Suppressor macrophage (primary cell): ENCODE measurements at regions not wholly inside any gene's neighbourhood (a gene's known extent, or its start where the extent isn't known, plus 50 kb on each side); places are given as distances from the start of the nearest gene placed in this dataset.

Experiments used
- DNase-seq, 4 experiments: peaks; one replicate each; pipeline ENCODE4 v3.0.0-alpha.2; 2020 to 2022

- DNase-seq, result no peak
Measured at GRCh38 chr12:87150969-87151662, 878.1 kb downstream of the C12orf50 start.

- no peak for DNase-seq
Measured at GRCh38 chr12:87142342-87142741, 886.2 kb upstream of the MGAT4C start.

- DNase-seq, result no peak
Measured at GRCh38 chr12:87141091-87141490, 884.9 kb upstream of the MGAT4C start.

GRCh38 chr12:87140262-87140661 lies 884.1 kb upstream of the MGAT4C start:
- DNase-seq, result no peak

DNA sequence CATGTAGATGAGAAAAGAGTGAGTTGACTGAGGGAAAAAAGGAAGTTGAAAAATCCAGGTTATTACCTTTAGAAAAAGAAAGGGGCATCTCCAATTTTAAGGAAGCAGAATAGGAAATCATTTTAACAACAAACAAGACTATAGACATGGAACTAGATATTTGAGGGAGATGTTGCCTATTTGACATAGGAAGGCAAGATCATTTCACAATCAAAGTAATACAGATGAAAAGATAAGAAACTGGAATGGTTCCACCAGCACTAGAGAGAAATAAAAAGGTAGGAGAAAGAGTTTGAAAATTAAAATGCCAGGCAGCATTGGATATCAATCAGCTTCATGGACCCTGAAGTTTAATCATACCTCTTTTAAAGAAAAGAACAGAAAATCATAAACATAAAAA lies 881.0 kb upstream of the MGAT4C start:
- no peak for DNase-seq

DNA sequence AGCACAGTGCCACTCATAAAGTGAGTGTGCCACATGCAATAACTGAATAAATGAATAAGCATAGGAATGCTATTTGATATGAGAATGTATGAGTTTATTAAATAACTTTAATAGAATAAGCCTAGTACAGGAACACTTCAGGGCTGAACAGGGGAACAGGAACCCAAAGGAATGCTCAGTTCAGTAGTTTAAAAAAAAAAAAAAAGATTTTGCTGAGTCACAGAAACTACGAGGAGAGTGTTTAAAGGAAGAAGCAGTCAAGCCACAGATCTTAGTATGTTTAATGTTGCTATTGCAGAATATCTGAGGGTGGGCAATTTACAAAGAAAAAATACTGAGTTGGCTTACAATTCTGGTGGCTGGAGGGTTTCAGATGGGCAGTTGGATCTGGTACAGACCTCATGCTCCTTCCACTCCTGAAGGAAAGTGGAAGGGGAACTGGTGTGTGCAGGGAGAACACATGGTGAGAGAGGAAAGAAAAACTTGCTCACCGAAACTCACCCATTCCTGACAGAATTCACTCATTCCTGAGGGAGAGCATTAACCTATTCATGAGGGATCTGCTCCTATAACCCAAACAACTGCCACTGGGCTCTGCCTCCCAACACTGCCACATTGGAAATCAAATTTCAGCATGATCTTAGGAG lies 880.3 kb upstream of the MGAT4C start:
- DNase-seq, result no peak

- no peak for DNase-seq
Measured at GRCh38 chr12:87127272-87127671, 871.1 kb upstream of the MGAT4C start.

- DNase-seq, result no peak
Measured at GRCh38 chr12:87121896-87122295, 865.7 kb upstream of the MGAT4C start.

GRCh38 chr12:87120440-87120839 lies 864.2 kb upstream of the MGAT4C start:
- no peak for DNase-seq

- DNase-seq, result no peak
Measured at GRCh38 chr12:87119713-87120112, 863.5 kb upstream of the MGAT4C start.

- no peak for DNase-seq
Measured at GRCh38 chr12:87117526-87117925, 861.3 kb upstream of the MGAT4C start.

DNA sequence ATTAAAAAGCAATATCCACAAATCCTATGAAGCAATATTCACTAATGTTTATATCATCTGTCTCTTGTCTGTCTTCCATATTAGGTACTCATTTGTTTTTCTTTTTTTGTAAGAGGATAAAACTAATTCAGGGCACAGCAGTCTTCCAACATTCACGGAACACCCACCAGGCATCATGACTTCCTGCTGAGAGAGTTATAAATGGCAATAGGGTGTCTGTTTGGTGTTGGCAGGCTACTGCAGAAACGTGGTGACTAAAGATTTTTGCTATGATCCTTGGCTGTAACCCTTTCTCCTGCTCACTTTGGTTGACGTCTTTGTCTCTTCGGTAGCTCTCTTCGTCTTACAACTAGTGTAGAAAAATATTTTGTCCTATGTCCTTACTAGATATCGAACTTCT lies 860.6 kb upstream of the MGAT4C start:
- no peak for DNase-seq

DNA sequence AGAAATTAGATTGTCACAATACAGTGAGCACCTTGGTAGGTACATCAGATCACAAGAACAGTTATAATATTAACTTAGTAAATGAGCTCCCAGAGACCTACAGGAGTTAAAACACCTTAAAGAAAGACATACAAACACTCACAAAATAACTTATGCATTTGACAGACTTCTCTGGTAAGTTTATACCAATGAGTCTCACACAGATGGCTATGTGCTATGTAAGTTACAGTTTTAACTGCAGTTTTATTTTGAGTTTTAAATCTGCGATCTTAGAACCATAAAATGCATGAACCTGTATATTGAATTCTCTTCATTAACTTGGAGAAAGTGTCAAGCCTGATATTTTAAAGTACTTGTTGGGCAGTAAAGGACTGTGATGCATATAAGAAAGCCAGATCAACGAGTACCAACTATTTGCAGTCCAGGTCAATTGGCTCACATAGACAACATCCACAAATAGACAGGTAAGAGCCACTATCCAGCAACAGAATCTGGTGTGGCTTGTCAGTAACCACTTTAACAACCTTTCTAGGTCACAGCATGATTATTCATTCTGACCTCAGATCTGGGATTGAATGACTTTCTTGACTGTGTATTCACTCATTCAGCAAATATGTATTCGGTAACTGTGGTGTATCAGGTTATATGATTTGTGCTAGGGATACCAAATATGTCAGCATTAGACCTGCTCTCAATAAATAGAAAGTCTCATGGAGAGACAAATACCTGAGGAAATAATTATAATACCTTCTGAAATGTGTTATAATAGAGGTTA lies 856.6 kb upstream of the MGAT4C start:
- DNase-seq, result no peak

- no peak for DNase-seq
Measured at GRCh38 chr12:87107766-87108165, 851.6 kb upstream of the MGAT4C start.

DNA sequence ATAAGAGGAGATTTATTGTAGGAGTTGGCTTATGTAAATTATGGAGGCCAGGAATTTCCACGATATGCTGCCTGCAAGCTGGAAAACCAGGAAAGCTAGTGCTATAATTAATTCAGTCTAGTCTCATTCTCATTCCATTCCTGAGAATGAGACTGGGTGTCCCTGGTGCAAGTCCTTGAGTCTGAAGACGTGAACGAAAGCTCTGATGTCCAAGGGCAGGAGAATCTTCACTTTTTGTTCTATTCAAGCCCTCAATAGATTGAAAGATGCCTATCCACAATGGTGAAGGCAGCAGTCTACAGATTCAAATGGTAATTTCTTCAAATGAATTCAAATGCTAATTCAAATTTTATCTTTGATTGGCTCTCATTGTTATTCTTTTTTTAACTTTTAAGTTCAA lies 851.1 kb upstream of the MGAT4C start:
- no peak for DNase-seq

DNA sequence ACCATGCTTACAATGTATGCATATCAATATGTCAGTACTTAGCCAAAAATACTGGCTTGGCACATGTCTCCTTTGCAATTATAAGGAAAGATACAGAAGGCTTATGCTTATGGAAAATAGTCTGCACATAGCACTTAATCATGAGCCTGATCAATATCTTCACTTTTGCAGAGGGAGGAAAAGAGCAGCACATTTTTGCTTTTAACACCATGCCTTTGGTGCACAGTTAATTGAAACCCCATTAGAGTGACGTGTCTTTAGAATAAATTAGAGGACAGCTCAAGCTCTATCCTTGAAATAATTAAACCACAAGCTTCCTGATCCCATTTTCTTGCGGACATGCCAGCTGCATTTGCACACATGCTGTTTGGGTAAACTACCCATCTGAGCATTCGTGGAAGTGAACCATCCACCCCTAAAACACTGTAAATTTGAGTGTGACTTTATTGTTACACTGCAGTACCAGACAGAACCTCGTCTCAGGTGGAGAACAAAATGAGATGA lies 839.9 kb upstream of the MGAT4C start:
- no peak for DNase-seq

DNA sequence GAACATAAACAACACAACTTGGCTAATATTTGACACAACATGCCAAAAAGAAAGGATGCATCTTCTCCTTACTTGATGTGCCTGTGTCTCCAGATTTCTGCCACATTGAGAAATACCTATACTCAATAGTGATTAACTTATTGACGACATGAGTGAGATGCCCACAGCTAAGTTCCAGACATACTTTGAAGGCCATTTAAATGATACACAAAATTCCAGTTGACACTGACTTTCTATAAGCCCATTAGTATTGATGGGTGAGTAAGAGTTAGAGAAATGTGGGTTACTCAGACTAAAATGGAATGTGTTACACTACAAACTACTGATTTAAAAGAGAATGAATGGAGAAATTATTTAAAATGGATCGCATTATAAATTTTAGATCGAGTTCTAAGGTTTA lies 838.2 kb upstream of the MGAT4C start:
- no peak for DNase-seq

GRCh38 chr12:87092421-87092820 lies 836.2 kb upstream of the MGAT4C start:
- DNase-seq, result no peak

- DNase-seq, result no peak
Measured at GRCh38 chr12:87086118-87086891, 830.1 kb upstream of the MGAT4C start.

DNA sequence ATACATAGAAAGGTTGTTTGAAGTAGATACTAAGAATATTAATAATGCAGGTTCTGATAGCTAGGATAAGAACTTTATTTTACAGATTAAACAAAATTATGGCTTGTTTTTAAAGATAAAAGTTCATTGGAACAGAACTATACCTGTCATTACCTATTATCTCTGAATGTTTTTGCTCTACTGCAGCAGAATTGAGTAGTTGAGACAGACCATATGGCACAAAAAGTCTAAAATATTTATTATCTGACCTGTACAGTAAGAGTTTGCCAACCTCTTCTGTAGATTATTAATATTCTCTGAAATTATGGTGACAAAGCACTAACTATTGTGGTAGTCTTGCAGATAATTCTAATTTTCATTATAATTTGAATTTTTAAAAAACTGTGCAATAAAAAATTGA lies 829.1 kb upstream of the MGAT4C start:
- no peak for DNase-seq

DNA sequence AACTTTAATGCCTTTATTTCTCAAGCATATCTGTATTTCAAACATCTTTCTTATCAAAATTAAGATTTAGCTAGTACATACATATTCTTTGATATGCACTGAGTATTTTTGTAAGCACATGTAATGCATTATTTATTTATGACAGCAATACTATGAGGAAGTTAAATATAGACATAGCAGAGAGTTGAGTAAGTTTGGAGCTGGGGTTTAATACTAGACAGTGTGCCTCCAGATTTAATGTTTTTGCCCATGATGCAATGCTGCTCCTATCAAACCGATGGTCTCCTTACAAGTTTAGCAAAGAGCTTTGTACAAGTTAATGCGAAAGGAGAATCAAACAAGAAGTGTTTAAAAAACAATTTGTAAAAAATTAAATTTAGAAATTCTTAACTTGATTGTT lies 826.6 kb upstream of the MGAT4C start:
- no peak for DNase-seq

GRCh38 chr12:87074781-87075180 lies 818.6 kb upstream of the MGAT4C start:
- no peak for DNase-seq

DNA sequence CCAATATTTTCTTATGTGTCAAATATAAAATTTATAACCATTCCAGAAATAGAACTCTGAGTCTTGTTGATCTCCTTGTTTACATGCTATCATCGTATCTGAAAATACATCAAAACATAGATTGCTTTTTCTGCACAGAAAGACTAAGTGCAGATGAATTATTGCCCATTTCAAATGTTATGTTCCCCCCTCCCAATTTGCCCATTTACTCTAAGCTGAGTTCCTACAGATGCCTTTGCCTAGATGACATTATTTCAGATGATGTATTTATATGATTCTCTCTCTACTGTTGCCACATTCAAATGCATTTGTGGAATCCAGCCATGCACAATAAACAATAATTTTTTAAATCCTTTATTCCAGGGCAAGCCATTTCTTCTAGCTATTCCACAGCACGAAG lies 810.1 kb upstream of the MGAT4C start:
- no peak for DNase-seq
